ENCODE measurements at regions not wholly inside any gene's neighbourhood (a gene's known extent, or its start where the extent isn't known, plus 50 kb on each side); places are given as distances from the start of the nearest gene placed in this dataset.

DNA sequence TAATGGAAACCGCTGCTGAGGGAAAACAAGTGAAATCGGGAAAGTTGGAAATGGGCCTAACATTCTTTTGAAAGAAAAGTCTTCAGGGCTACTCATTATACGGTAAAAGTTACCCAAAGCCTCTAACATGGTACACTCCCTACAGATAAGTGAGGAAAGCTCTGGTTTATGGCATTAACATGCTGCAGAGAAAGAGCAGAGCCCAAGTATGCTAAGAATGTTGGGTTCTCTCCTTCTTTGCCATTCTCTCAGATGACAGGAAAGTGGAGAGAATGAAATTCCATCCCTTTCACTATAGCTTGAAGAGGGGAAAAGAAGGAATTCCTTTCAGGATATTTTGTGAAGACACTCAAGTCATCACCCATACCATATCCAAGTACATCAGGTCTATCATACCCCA, 348.0 kb downstream of the SEC23A start:
- no peak overlapping the region for H3K4me3 ChIP-seq (ENCODE audit: low read depth, low read length)
- TF ChIP-seq CTCF (IDR thresholded peaks at IDR 0.05; ENCODE audit: low read depth, low read length): no peak

- H3K4me3 ChIP-seq (ENCODE audit: low read depth, low read length): no peak overlapping the region
- TF ChIP-seq CTCF (IDR thresholded peaks at IDR 0.05; ENCODE audit: low read depth, low read length): no peak
Observed at GRCh38 chr14:38752750-38753149, 350.3 kb downstream of the SEC23A start.

GRCh38 chr14:38752341-38752740, 350.7 kb downstream of the SEC23A start:
- TF ChIP-seq CTCF (IDR thresholded peaks at IDR 0.05; ENCODE audit: low read depth, low read length): no peak
- no peak overlapping the region for H3K4me3 ChIP-seq (ENCODE audit: low read depth, low read length)

- TF ChIP-seq CTCF (IDR thresholded peaks at IDR 0.05; ENCODE audit: low read depth, low read length): no peak
- no peak overlapping the region for H3K4me3 ChIP-seq (ENCODE audit: low read depth, low read length)
Observed at GRCh38 chr14:38751459-38751858, 351.6 kb downstream of the SEC23A start.

GRCh38 chr14:38749936-38750335, 353.1 kb downstream of the SEC23A start:
- no peak for TF ChIP-seq CTCF (IDR thresholded peaks at IDR 0.05; ENCODE audit: low read depth, low read length)
- H3K4me3 ChIP-seq (ENCODE audit: low read depth, low read length): no peak overlapping the region

- no peak for TF ChIP-seq CTCF (IDR thresholded peaks at IDR 0.05; ENCODE audit: low read depth, low read length)
- H3K4me3 ChIP-seq (ENCODE audit: low read depth, low read length): no peak overlapping the region
Observed at GRCh38 chr14:38745861-38746260, 357.2 kb downstream of the SEC23A start.

DNA sequence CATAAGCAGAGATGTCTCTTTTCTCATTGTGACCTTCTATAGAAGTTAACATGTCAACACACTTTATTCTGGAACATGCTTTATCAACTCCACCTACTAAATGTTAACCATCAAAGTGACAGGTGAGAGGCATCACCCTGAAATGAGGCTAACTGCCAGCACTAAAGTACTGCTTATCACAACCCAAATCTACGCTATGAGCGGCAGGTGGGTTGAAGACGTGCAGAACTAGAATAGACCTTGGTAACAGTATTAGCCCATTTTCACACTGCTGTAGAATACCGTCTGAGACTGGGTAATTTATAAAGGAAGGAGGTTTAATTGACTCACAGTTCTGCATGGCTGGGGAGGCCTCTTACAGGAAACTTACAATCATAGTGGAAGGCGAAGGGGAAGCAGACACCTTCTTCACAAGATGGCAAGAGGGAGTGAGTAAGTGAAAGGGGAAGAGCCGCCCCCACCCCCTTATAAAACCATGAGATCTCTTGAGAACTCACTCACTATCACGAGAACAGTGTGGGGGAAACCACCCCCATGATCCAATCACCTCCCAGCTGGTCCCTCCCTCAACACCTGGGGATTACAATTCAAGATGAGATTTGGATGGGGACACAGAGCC, 359.0 kb downstream of the SEC23A start:
- no peak for TF ChIP-seq CTCF (IDR thresholded peaks at IDR 0.05; ENCODE audit: low read depth, low read length)
- H3K4me3 ChIP-seq (ENCODE audit: low read depth, low read length): no peak overlapping the region

Data from WI38 (cell line).